OCI-LY3 (cell line): ENCODE measurements at regions not wholly inside any gene's neighbourhood (a gene's known extent, or its start where the extent isn't known, plus 50 kb on each side); places are given as distances from the start of the nearest gene placed in this dataset.

Source experiments
- H2AFZ ChIP-seq: fragments of 200-600, 300-600 bp; shearing (Covaris generic); 2 replicates; pipeline ENCODE4 v1.6.0; 2014; ENCODE audit warnings: antibody characterized with exemption, low read depth, low read length
- H3K27ac ChIP-seq: fragments of 200-600, 300-600 bp; sonication (generic); 2 replicates; pipeline ENCODE4 v1.5.1; 2014; ENCODE audit warnings: mild to moderate bottlenecking, low read length, moderate library complexity, mixed read lengths
- H3K27me3 ChIP-seq: fragments of 200-600, 300-600 bp; sonication (generic); 2 replicates; pipeline ENCODE4 v1.6.1; 2014; ENCODE audit warnings: low read depth, low read length, mixed read lengths
- H3K36me3 ChIP-seq: fragments of 200-600, 300-600 bp; sonication (generic); replicated peaks from 2 replicates; pipeline ENCODE3; 2014; ENCODE audit warnings: low read depth, low read length, mixed read lengths
- H3K4me1 ChIP-seq: fragments of 300-600, 200-600 bp; sonication (generic); 2 replicates; pipeline ENCODE4 v1.6.1; 2014; ENCODE audit warnings: low read length, mixed read lengths
- H3K4me2 ChIP-seq: fragments of 200-600, 300-600 bp; sonication (generic); 2 replicates; pipeline ENCODE4 v1.6.1; 2014; ENCODE audit warnings: low read length, mixed read lengths
- H3K4me3 ChIP-seq: fragments of 300-600, 200-600 bp; sonication (generic); 2 replicates; pipeline ENCODE4 v1.5.1; 2014; ENCODE audit warnings: antibody characterized with exemption, mild to moderate bottlenecking, low read length, moderate library complexity
- H3K79me2 ChIP-seq: fragments of 300-600, 200-600 bp; shearing (Covaris generic); 2 replicates; pipeline ENCODE4 v1.6.1; 2014; ENCODE audit warnings: mild to moderate bottlenecking, low read length, mixed read lengths
- H3K9ac ChIP-seq: fragments of 300-600, 200-600 bp; shearing (Covaris generic); 2 replicates; pipeline ENCODE4 v1.6.0; 2014; ENCODE audit warnings: mild to moderate bottlenecking, low read length, moderate library complexity
- H3K9me3 ChIP-seq: fragments of 200-600, 300-600 bp; shearing (Covaris generic); 2 replicates; pipeline ENCODE4 v1.6.1; 2014; ENCODE audit warnings: low read length, mixed read lengths; ENCODE audit not compliant: insufficient read depth
- H4K20me1 ChIP-seq: fragments of 200-600, 300-600 bp; sonication (generic); 2 replicates; pipeline ENCODE4 v1.6.1; 2016; ENCODE audit warnings: low read length, mixed read lengths; ENCODE audit not compliant: insufficient read depth
- EZH2phosphoT487 ChIP-seq: fragments of 200-600 bp; shearing (Covaris generic); IDR thresholded peaks from 2 replicates; pipeline ENCODE4 v1.6.1; 2018; ENCODE audit warnings: antibody characterized with exemption, mixed run types, low read depth
- TF ChIP-seq, protein P1 (sequence below): fragments of 200-600, 300-600 bp; sonication (generic); IDR thresholded peaks from 2 replicates; pipeline ENCODE4 v1.5.1; 2014; ENCODE audit warnings: antibody characterized with exemption, low read length, low read depth

DNA sequence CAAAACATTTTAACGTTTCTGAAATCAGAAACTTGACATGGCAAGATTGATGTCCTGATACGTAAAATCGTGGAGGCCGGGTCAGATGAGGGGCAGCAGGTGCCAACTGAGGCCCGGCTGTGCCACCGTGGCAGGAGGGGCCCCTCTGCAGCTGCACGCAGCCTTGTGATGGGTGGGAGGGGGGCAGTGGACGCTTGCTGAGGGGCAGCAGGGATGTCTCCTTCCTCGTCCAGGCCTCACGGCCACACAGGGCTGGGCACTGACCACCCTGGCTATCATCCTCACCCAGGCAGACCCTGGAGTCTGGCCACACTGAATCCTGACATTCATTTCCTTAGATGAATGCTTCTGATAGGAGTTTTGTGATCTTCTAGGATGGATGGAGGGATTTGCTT lies 114.7 kb downstream of the ERMARD start:
- TF ChIP-seq EZH2phosphoT487: no peak
- TF ChIP-seq, protein P1, sequence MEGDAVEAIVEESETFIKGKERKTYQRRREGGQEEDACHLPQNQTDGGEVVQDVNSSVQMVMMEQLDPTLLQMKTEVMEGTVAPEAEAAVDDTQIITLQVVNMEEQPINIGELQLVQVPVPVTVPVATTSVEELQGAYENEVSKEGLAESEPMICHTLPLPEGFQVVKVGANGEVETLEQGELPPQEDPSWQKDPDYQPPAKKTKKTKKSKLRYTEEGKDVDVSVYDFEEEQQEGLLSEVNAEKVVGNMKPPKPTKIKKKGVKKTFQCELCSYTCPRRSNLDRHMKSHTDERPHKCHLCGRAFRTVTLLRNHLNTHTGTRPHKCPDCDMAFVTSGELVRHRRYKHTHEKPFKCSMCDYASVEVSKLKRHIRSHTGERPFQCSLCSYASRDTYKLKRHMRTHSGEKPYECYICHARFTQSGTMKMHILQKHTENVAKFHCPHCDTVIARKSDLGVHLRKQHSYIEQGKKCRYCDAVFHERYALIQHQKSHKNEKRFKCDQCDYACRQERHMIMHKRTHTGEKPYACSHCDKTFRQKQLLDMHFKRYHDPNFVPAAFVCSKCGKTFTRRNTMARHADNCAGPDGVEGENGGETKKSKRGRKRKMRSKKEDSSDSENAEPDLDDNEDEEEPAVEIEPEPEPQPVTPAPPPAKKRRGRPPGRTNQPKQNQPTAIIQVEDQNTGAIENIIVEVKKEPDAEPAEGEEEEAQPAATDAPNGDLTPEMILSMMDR: no peak
- Histone ChIP-seq H4K20me1 (no peaks in the 10 kb centered on the region), H3K36me3 (no peaks in the 10 kb centered on the region), H3K4me3 (no peak overlapping the region), H3K27ac (no peak overlapping the region), H3K27me3 (no peaks in the 10 kb centered on the region), H3K9ac (no peak overlapping the region), H3K9me3 (no peaks in the 10 kb centered on the region), H3K79me2 (no peaks in the 10 kb centered on the region), H3K4me2 (no peak overlapping the region), H2AFZ (no peak overlapping the region), H3K4me1 (no peaks in the 10 kb centered on the region)

DNA sequence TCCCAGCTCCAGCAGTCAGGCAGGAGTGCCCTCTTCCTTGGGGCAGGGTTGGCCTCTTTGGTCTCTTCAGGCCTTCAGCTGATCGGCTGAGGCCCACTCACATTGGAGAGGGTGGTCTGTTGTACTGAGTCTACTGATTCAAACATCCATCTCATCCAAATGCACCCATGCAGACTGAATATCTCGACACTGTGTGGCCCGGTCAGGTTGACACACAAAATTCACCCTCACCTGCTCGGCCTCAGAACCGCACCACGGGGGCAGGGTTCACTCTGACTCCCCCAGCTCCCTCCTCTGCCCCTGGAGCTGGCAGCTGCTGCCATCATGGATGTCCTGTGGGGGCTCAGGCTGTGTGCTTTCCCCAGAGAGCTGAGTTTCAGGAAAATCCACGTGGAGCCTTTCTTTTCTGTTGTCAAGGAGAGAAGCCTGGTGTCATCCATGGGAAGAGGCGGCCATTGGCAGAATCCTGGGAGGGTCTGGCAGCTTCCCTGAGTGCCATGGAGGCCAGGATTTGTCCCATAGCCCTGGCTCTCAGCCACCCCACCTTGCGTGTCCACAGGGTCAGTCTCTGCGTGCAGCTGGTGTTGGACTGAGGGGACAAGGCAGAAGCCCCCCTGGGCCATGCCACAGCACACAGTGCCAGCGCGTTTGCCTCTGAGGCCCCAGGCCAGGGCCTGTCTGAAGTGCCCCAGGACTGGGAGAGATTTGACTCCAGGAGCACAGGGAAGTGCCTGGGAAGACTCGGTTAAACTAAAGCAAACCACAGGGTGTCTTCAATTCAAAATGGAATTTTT lies 114.1 kb downstream of the ERMARD start:
- Histone ChIP-seq H3K4me2 (no peak overlapping the region), H3K9ac (no peak overlapping the region), H3K36me3 (no peaks in the 10 kb centered on the region), H3K27me3 (no peaks in the 10 kb centered on the region), H4K20me1 (no peaks in the 10 kb centered on the region), H3K27ac (no peak overlapping the region), H3K4me1 (no peaks in the 10 kb centered on the region), H3K9me3 (no peaks in the 10 kb centered on the region), H2AFZ (no peak overlapping the region), H3K79me2 (no peaks in the 10 kb centered on the region), H3K4me3 (no peak overlapping the region)
- no peak for TF ChIP-seq EZH2phosphoT487
- TF ChIP-seq, protein P1: no peak

DNA sequence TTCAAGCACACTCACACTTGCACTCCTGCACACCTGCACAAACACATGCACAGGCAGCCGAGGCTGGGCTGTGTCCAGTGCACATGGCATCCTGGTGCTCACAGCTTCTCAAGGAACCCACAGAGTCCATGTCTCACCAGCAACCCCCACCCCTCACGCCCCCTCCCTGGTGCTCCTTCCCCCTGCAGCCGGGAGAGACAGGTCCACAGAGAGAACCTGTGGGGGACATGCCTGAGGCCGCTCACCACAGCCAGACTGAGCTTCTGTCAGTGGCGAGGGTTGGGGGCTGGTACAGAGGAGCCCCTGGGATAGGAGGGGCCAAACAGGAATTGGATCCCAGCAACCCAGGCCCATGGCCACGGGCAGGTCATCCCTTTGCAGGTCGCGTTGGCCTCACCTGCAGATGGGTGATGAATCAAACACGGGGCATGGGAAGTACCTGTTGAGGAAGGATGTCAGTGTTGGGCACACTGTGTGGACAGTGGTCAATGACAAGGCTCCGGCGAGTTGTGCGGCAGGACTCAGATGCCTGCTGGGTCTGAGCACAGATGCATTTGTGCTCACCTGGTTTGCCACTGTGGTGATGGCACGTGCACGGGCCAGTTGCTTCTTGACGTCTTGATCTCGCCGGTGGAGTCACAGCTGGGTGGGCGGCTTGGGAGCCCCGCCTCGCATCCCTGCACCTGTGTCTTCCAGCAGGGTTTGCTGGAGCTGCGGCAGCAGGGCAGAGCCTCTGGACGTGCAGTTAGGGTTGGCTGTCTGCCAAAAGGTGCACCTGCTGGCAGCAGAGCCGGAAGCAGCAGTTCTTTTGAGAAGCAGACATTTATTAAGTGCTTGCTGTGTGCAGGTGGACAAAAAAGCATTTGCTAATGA lies 113.0 kb downstream of the ERMARD start:
- TF ChIP-seq, protein P1: no peak
- TF ChIP-seq EZH2phosphoT487: no peak
- Histone ChIP-seq H3K9me3 (no peaks in the 10 kb centered on the region), H3K79me2 (no peaks in the 10 kb centered on the region), H3K36me3 (no peaks in the 10 kb centered on the region), H3K27me3 (no peaks in the 10 kb centered on the region), H3K4me3 (no peak overlapping the region), H3K4me2 (no peak overlapping the region), H3K9ac (no peak overlapping the region), H3K4me1 (no peaks in the 10 kb centered on the region), H2AFZ (no peak overlapping the region), H3K27ac (no peak overlapping the region), H4K20me1 (no peaks in the 10 kb centered on the region)

DNA sequence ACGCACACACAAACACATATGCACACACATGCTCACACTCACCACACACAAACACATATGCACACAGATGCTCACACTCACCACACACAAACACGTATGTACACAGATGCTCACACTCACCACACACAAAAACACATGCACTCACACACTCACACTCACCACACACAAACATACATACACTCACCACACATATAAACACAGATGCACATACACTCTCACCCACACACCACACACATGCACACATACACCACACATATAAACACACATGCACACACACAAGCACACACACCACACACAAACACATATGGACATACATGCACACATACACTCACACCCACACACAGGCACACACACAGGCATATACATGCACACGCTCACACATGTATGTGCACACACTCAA lies 112.3 kb downstream of the ERMARD start:
- Histone ChIP-seq H3K4me2 (no peak overlapping the region), H3K27ac (no peak overlapping the region), H3K27me3 (no peaks in the 10 kb centered on the region), H3K9ac (no peak overlapping the region), H3K9me3 (no peaks in the 10 kb centered on the region), H4K20me1 (no peaks in the 10 kb centered on the region), H3K36me3 (no peaks in the 10 kb centered on the region), H3K79me2 (no peaks in the 10 kb centered on the region), H3K4me1 (no peaks in the 10 kb centered on the region), H3K4me3 (no peak overlapping the region), H2AFZ (no peak overlapping the region)
- TF ChIP-seq EZH2phosphoT487: no peak
- TF ChIP-seq, protein P1: no peak
